OCI-LY7 (cell line): ENCODE measurements at regions not wholly inside any gene's neighbourhood (a gene's known extent, or its start where the extent isn't known, plus 50 kb on each side); places are given as distances from the start of the nearest gene placed in this dataset.

Experiments used
- BruUV-seq: library from RNA; stranded (reverse); fragments of 400-500 nt; replicated peaks from 2 replicates; lab custom pipeline; 2021; lab: Mats Ljungman, UMichigan
- CTCF ChIA-PET: fragments of 300-600 bp; sonication (Branson Sonifier 250); formaldehyde crosslinking; loops from one replicate; lab custom pipeline; 2022; ENCODE audit warnings: antibody characterized with exemption; ENCODE audit not compliant: unreplicated experiment; lab: Charles Lee
- POLR2A ChIA-PET: fragments of 300-600 bp; sonication (Branson Sonifier 250); formaldehyde crosslinking; loops from one replicate; lab custom pipeline; 2022; ENCODE audit warnings: antibody characterized with exemption; lab: Charles Lee
- DNase-seq: peaks from one replicate; pipeline ENCODE4 v3.0.0-alpha.2; 2015; ENCODE audit warnings: low spot score
- H2AFZ ChIP-seq: fragments of 200-600 bp; sonication (generic), shearing (Covaris generic); 2 replicates; pipeline ENCODE4 v1.6.1; 2014; ENCODE audit warnings: mild to moderate bottlenecking, antibody characterized with exemption, low read length, moderate library complexity
- H3K27ac ChIP-seq: fragments of 200-600 bp; sonication (generic); 2 replicates; pipeline ENCODE4 v1.5.1; 2014; ENCODE audit warnings: mixed run types, low read depth, mild to moderate bottlenecking, moderate library complexity, low read length, inconsistent platforms; ENCODE audit not compliant: poor library complexity, severe bottlenecking
- H3K36me3 ChIP-seq: fragments of 200-600 bp; sonication (generic); 2 replicates; pipeline ENCODE4 v1.6.1; 2014; ENCODE audit warnings: mild to moderate bottlenecking, antibody characterized with exemption, low read length, moderate library complexity, mixed read lengths; ENCODE audit not compliant: insufficient read depth
- H3K4me1 ChIP-seq: fragments of 200-600 bp; sonication (generic); 2 replicates; pipeline ENCODE4 v1.5.1; 2014; ENCODE audit warnings: mild to moderate bottlenecking, low read length; ENCODE audit not compliant: insufficient read depth, poor library complexity, severe bottlenecking
- H3K4me2 ChIP-seq: fragments of 200-600 bp; sonication (generic); 2 replicates; pipeline ENCODE4 v1.6.1; 2014; ENCODE audit warnings: mild to moderate bottlenecking, low read length
- H3K4me3 ChIP-seq: fragments of 200-600 bp; sonication (generic); 2 replicates; pipeline ENCODE4 v1.5.1; 2014; ENCODE audit warnings: mild to moderate bottlenecking, low read depth, low read length; ENCODE audit not compliant: poor library complexity, severe bottlenecking
- H3K79me2 ChIP-seq: fragments of 200-600 bp; sonication (generic); 2 replicates; pipeline ENCODE4 v1.6.1; 2016; ENCODE audit warnings: low read depth, mild to moderate bottlenecking, low read length, moderate library complexity, mixed read lengths; ENCODE audit not compliant: insufficient read depth
- H3K9me2 ChIP-seq: fragments of 200-600 bp; sonication (generic); 2 replicates; pipeline ENCODE4 v1.6.1; 2016; ENCODE audit warnings: mild to moderate bottlenecking, low read length, mixed read lengths; ENCODE audit not compliant: insufficient read depth
- H3K9me3 ChIP-seq: fragments of 200-600 bp; sonication (generic); 2 replicates; pipeline ENCODE4 v1.6.1; 2014; ENCODE audit warnings: mild to moderate bottlenecking, mixed run types, low read length, mixed read lengths
- H4K20me1 ChIP-seq: fragments of 200-600 bp; sonication (generic); 2 replicates; pipeline ENCODE4 v1.6.1; 2014; ENCODE audit warnings: mild to moderate bottlenecking, antibody characterized with exemption, low read length, moderate library complexity, mixed read lengths; ENCODE audit not compliant: insufficient read depth
- EZH2phosphoT487 ChIP-seq: fragments of 200-600 bp; sonication (generic); IDR thresholded peaks from 2 replicates; pipeline ENCODE4 v1.6.1; 2018; ENCODE audit warnings: low read depth, borderline replicate concordance, mild to moderate bottlenecking, mixed run types, antibody characterized with exemption, low read length, moderate library complexity, mixed read lengths
- intact Hi-C: fragments of 100-400 bp; cut with micrococcal nuclease; formaldehyde crosslinking; loops from one replicate; pipeline ENCODE4 v1.10.0; 2022; ENCODE audit not compliant: unreplicated experiment
- TF ChIP-seq, protein P1 (sequence below): fragments of 200-600 bp; sonication (generic); conservative IDR thresholded peaks from 2 replicates; pipeline ENCODE4 v1.5.1; 2014; ENCODE audit warnings: mild to moderate bottlenecking, antibody characterized with exemption, low read length, moderate library complexity, mixed read lengths

DNA sequence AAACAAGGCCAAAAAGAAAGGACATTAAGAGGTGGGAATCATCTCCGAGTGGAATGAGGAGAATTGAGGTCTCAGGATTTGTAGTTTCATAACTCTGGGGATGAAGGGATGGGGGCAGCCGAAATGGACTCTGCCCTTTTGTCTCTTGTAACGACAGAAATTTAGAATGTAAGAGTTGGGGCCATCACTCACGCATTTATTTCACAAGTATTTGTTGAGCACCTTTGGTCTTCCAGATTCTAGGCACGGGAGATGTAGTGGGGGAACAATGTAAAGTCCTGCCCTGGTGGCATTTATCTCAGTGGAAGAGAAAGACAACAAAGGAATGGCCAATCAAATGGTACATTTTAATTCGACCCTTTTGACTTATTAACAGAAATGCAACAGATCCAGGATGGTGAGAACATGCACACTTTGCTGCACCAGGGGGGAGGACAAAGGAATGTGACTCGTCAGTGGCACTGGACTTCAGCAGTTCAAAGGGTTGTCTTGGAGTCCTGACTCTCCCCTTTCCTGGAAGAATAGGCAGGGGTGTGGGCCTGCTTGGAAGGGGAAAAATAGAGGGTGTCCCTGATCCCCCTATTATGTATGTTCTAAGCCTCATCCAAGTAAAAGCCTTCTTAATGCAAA is 102.0 kb downstream of the TMEM30B start:
- POLR2A ChIA-PET = no interaction called here
- no peak overlapping the region for H3K27ac ChIP-seq
- no peaks in the 10 kb centered on the region for H4K20me1 ChIP-seq
- intact Hi-C loops = no loop called here
- H3K4me3 ChIP-seq = no peak overlapping the region
- TF ChIP-seq, protein P1, sequence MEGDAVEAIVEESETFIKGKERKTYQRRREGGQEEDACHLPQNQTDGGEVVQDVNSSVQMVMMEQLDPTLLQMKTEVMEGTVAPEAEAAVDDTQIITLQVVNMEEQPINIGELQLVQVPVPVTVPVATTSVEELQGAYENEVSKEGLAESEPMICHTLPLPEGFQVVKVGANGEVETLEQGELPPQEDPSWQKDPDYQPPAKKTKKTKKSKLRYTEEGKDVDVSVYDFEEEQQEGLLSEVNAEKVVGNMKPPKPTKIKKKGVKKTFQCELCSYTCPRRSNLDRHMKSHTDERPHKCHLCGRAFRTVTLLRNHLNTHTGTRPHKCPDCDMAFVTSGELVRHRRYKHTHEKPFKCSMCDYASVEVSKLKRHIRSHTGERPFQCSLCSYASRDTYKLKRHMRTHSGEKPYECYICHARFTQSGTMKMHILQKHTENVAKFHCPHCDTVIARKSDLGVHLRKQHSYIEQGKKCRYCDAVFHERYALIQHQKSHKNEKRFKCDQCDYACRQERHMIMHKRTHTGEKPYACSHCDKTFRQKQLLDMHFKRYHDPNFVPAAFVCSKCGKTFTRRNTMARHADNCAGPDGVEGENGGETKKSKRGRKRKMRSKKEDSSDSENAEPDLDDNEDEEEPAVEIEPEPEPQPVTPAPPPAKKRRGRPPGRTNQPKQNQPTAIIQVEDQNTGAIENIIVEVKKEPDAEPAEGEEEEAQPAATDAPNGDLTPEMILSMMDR = no peak
- no peak for TF ChIP-seq EZH2phosphoT487
- no peaks in the 10 kb centered on the region for H3K79me2 ChIP-seq
- CTCF ChIA-PET = no interaction called here
- no peaks in the 10 kb centered on the region for H3K9me2 ChIP-seq
- no peak overlapping the region for H2AFZ ChIP-seq
- no peaks in the 10 kb centered on the region for H3K9me3 ChIP-seq
- H3K36me3 ChIP-seq = no peaks in the 10 kb centered on the region
- H3K4me2 ChIP-seq = no peak overlapping the region
- no peaks in the 10 kb centered on the region for H3K4me1 ChIP-seq
- no TSS peak for BruUV-seq
- DNase-seq = no peak

DNA sequence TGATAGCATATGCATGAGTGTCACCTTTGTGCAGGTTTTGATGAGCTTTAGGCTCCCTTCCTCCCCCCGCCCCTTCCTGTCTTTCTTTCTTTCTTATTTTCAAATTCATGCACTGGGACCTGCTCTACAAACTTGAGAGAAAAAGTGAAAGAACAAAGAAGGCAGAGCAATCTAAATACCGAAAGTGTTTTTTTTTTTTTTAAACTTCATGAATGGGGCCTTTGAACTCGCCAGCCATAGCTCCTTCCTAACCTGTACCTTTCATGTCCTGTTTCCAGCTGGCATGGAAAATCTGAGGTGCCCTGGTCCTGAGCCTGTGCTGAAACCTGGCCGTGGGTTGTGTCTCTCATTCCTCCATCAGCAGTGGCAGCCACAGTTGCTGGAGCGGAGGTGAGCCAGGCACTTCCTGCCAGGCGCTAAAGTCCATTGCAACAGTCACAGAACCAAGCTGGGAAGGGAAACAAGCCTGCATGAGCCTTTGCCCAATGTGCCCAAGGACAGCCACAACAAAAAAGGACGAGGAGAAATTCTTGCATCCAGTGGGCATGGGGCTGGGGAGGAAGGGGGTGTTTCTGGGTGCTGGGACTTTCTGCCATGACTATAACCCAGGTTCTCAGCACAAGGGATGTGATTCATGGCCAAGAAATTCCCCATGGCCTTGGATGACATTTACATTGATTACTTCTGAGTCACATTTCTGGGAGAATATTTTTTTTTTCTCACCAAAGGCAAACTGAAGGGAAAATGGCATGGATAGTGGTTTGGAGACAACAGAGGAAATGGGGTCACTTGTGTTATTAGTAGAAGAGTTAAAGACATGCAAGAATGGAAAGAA is 102.7 kb downstream of the TMEM30B start:
- CTCF ChIA-PET = no interaction called here
- intact Hi-C loops = no loop called here
- Histone ChIP-seq H3K9me2 (no peaks in the 10 kb centered on the region), H3K4me3 (no peak overlapping the region), H3K9me3 (no peaks in the 10 kb centered on the region), H3K4me1 (no peaks in the 10 kb centered on the region), H3K4me2 (no peak overlapping the region), H3K79me2 (no peaks in the 10 kb centered on the region), H4K20me1 (no peaks in the 10 kb centered on the region), H3K27ac (no peak overlapping the region), H3K36me3 (no peaks in the 10 kb centered on the region), H2AFZ (no peak overlapping the region)
- POLR2A ChIA-PET = no interaction called here
- DNase-seq = no peak
- TF ChIP-seq EZH2phosphoT487 = no peak
- TF ChIP-seq, protein P1 = no peak
- no TSS peak for BruUV-seq
